GM12872 (cell line): ENCODE measurements at regions not wholly inside any gene's neighbourhood (a gene's known extent, or its start where the extent isn't known, plus 50 kb on each side); places are given as distances from the start of the nearest gene placed in this dataset.

ENCODE experiments used
- TF ChIP-seq, protein P1 (sequence below): IDR thresholded peaks from 3 replicates; pipeline ENCODE4 v1.5.1; 2011; ENCODE audit warnings: low read depth, mild to moderate bottlenecking, low read length, moderate library complexity; ENCODE audit not compliant: insufficient read depth

DNA sequence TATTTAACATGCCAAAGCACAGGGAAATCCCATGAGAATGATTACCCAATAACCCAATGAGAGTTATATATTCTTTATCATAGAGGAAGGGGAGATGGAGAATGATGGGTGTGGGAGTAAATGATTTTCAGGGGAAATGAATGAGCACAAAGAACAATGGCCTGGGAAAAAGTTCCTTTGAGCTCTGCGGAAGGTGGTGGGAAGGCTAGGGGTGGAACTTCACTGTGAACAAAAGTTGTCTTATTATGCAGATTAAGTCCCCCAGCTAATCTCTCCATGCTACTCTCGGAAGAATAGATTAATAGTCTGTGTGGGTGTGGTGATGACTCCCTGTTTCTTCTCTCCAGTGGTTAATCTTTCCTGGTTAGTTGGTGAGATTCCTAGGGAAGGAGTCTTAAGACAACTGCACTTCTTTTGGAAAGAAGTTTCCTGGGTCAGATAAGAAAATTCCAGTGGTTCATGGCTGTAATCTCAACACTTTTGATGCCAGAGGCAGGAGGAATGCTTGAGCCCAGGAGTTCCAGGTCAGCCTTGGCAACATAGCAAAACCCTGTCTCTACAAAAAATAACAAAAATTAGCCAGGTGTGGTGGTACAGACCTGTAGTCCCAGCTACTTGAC lies 71.6 kb downstream of the DNTTIP2 start:
- TF ChIP-seq, protein P1, sequence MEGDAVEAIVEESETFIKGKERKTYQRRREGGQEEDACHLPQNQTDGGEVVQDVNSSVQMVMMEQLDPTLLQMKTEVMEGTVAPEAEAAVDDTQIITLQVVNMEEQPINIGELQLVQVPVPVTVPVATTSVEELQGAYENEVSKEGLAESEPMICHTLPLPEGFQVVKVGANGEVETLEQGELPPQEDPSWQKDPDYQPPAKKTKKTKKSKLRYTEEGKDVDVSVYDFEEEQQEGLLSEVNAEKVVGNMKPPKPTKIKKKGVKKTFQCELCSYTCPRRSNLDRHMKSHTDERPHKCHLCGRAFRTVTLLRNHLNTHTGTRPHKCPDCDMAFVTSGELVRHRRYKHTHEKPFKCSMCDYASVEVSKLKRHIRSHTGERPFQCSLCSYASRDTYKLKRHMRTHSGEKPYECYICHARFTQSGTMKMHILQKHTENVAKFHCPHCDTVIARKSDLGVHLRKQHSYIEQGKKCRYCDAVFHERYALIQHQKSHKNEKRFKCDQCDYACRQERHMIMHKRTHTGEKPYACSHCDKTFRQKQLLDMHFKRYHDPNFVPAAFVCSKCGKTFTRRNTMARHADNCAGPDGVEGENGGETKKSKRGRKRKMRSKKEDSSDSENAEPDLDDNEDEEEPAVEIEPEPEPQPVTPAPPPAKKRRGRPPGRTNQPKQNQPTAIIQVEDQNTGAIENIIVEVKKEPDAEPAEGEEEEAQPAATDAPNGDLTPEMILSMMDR = no peak

DNA sequence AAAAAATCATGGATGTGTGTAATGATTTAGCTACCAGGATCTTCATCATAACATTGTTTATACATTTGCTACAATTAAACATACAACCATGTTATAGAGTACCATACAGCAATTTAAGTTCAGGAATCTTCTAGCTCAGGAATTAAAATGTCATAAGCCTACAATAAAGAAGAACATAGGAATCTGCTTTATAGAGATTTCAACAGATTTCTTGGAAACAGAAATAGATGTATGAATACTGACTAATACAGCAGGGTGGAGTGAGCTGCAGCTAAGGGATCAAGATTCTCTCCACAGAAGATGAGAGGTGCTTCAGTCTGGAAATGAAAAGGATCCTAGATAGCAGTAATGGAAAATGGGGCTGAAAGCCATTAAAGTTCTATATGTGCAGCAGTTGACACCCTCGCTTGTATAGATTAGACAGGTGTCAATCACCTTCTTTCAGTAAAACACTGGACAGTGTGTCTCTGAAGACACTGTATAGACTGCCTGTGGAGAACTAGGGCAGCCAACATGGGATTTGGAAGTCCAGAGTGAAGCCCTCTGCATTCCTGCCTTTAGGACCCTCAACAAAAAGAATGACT lies 73.9 kb downstream of the DNTTIP2 start:
- TF ChIP-seq, protein P1 = no peak

DNA sequence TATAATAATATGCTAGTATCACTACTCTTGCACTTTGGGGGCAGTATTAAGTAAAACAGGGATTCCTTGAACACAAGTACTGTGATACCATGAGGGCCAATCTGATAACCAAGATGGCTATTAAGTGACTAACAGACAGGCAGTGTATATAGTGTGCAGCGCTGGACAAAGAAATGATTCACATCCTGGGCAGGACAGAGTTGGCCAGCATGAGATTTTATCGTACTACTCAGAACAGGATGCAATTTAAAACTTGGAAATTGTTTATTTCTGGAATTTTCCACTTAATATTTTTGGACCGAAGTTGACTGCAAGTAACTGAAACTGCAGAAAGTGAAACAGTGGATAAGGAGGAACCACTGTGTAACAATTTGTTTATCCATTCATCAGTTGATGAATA lies 74.6 kb downstream of the DNTTIP2 start:
- TF ChIP-seq, protein P1 = no peak

DNA sequence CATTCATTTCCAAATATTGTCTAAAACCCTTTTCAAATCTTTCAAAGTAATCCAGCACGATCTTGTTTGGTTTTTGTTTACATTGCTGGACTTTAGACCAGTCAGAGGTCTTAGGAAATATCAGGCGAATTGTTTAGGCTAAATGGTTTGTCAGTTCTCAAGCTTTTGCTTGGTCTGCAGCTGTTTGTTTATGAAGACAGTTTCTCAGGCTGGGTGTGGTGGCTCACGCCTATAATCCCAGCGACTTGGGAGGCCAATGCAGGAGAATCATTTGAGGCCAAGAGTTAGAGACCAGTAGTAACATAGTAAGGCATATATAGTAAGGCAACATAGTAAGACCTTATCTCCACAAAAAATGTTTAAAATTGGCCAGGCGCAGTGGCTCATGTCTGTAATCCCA lies 77.5 kb downstream of the DNTTIP2 start:
- TF ChIP-seq, protein P1 = no peak

DNA sequence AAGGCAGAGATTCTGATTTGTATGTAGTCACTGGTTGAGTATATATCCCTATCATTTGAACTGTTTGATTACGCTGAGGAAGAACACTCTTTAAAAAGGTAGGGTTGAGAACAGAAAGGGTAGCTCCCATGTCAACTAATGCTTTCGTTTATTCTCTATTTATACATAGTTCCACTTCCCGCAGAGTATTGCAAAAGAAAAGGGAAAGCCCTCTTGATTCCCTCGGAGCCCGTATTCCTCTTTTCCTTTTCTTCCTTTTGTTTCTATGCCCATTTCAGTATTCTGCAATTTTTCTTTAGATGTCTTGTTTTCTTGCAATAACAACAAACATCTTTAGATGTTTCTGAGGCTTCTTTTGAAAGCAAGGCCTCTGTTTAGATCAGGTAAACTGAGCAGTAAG lies 78.2 kb downstream of the DNTTIP2 start:
- TF ChIP-seq, protein P1 = no peak

DNA sequence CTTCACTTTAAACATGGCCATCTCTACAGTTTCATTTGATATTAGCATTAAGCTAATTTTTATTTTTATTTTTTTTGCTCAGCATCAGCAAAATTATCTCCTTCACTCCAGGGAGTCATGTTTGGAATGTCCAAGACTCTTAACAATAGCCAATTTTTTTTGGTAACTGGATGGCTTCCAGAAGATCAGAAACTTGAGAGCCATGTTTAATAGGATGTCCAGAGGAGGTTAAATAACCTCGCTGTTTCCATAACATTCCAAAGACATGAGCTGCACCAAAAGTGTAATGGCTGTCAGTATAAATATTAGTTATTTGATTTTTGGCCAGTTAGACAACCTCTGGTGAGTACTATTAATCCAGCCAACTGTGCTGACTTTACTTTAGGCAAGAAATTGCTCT lies 80.7 kb downstream of the DNTTIP2 start:
- TF ChIP-seq, protein P1 = no peak

DNA sequence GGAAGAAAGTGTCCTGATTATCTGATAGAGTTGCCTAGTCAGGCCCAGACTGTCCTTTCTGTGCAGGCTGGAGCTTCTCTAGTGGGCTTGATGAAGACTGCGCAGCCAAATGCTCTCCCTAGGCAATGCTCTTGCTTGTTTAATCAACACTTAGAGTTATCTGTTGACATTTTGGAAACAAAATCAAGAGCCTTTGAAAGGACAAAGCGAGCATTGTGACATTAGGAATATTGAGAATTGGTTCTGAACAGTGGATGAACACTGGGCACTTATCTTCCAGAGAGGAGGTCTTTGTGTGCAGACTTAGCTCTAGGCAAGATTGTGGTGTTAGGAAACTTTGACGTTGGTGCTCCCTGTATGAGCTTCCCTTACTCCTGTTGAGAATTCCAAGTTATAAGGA lies 94.5 kb downstream of the DNTTIP2 start:
- TF ChIP-seq, protein P1 = no peak

DNA sequence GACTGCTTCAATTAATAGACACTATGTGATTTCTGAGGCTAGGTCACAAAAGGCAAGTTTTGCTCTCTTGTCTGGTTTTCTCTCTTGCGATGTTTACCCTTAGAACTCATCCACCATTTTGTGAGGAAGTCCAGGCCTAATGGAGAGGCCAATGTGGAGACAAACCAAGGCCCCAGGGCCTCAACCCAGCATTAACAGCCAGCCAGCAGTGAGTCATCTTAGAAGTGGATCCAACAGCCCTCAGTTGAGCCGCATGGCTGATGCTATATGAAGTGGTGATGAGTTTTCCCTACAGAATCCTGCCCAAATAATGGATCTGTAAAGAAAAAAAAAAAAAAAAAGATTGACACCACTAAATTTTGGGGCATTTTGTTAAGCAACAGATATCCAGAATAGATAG lies 95.1 kb downstream of the DNTTIP2 start:
- TF ChIP-seq, protein P1 = no peak
